Esophagus squamous epithelium (tissue), 5 donors: ENCODE measurements at regions not wholly inside any gene's neighbourhood (a gene's known extent, or its start where the extent isn't known, plus 50 kb on each side); places are given as distances from the start of the nearest gene placed in this dataset.

ENCODE experiments used
- DNase-seq: peaks from one replicate; lab custom pipeline; 2025; lab: John Stamatoyannopoulos, UW
- H3K27ac ChIP-seq, 4 donors: fragments of 200-600 bp; sonication (generic); one replicate each; pipeline ENCODE4 v1.5.1; 2016 to 2019; ENCODE audit warnings: mild to moderate bottlenecking in 1 of 4
- H3K27me3 ChIP-seq, 4 donors: fragments of 200-600 bp; sonication (generic); 1 replicate in 3 of 4; 2 replicates in 1 of 4; pipeline versions ENCODE4 v1.5.1 to v1.6.0; 2017 to 2021; ENCODE audit warnings: antibody characterized with exemption in 1 of 4
- H3K36me3 ChIP-seq, 3 donors: fragments of 200-600 bp; sonication (generic); one replicate each; pipeline ENCODE4 v1.5.1; 2016 to 2019
- H3K4me1 ChIP-seq, 3 donors: fragments of 200-600 bp; sonication (generic); one replicate each; pipeline ENCODE4 v1.5.1; 2017 to 2019
- H3K4me3 ChIP-seq, 4 donors: fragments of 200-600 bp; sonication (generic); 1 replicate in 3 of 4; 2 replicates in 1 of 4; pipeline ENCODE4 v1.5.1; 2016 to 2019; ENCODE audit warnings: mild to moderate bottlenecking in 2 of 4, moderate library complexity in 1 of 4
- H3K9me3 ChIP-seq, 3 donors: fragments of 200-600 bp; sonication (generic); one replicate each; pipeline ENCODE4 v1.5.1; 2016 to 2019
- POLR2A ChIP-seq, 4 donors: fragments of 450-650 bp; IDR thresholded peaks; one replicate each; pipeline ENCODE4 v1.6.1; 2017; ENCODE audit warnings: antibody characterized with exemption in 4 of 4, mild to moderate bottlenecking in 4 of 4, moderate library complexity in 3 of 4
- WGBS, 2 donors: methylation state at CpG; one replicate each; pipeline ENCODE4 v1.1.5; 2018; 5-methylcytosine and 5-hydroxymethylcytosine counted together
- intact Hi-C: fragments of 100-400 bp; cut with DNase I; formaldehyde crosslinking; loops from one replicate; pipeline ENCODE4 v1.15.0; 2022
- TF ChIP-seq, protein P1 (sequence below), 6 experiments: fragments of 450-650 bp in 4 of 6; fragments of 200-600 bp in 2 of 6; sonication (generic) in 2 of 6; IDR thresholded peaks; one replicate each; pipeline ENCODE4 v1.5.1; 2016 to 2019; ENCODE audit warnings: antibody characterized with exemption in 6 of 6, mild to moderate bottlenecking in 4 of 6, moderate library complexity in 4 of 6
- donor health status: DM: yes; HTN: yes; CAD: no.

DNA sequence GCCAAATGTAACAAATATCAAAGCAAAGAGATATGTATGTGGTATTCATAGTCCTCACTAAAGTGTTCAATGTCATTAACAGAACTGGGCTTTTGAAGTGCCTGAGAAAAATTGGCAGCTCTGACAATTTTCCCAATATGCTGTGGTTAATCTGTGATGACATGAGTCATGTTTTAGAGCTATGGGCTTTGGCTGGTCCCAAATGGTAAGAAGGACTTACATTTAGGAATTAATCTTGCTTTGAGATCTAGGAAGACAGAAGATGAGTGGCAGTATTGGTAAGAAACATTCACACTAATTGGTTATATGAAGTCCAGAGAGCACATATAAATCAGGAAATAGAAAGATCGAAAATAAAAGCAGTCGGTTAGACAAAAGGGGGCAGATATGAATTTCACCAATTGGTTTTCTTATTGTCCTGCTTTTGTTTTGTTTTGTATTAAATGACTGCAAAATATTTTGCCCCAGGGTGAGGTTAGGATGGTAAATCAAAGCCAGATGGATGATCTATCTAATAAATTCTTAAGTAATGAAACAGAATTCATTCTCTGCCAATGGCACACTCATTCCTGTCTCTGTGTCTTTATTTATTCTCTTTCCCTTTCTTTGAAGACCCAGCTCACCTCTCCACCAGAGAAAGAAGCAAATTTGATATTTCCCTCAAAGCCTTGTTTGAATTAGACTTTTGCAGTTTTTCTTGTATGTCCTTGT is 993.1 kb downstream of the RPA4 start:
- intact Hi-C loops: no loop called here
- TF ChIP-seq, protein P1, sequence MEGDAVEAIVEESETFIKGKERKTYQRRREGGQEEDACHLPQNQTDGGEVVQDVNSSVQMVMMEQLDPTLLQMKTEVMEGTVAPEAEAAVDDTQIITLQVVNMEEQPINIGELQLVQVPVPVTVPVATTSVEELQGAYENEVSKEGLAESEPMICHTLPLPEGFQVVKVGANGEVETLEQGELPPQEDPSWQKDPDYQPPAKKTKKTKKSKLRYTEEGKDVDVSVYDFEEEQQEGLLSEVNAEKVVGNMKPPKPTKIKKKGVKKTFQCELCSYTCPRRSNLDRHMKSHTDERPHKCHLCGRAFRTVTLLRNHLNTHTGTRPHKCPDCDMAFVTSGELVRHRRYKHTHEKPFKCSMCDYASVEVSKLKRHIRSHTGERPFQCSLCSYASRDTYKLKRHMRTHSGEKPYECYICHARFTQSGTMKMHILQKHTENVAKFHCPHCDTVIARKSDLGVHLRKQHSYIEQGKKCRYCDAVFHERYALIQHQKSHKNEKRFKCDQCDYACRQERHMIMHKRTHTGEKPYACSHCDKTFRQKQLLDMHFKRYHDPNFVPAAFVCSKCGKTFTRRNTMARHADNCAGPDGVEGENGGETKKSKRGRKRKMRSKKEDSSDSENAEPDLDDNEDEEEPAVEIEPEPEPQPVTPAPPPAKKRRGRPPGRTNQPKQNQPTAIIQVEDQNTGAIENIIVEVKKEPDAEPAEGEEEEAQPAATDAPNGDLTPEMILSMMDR (IDR thresholded peaks at IDR 0.05): no peak
- no peak for TF ChIP-seq POLR2A (IDR thresholded peaks at IDR 0.05)
- 65 to 71% methylated on average over 2 of the region's 2 CpGs for WGBS, 2 donors
- H3K9me3 ChIP-seq: no peaks in the 10 kb centered on the region
- no peaks in the 10 kb centered on the region for H3K27me3 ChIP-seq
- no peak overlapping the region for H3K27ac ChIP-seq
- no peak overlapping the region for H3K4me3 ChIP-seq
- no peaks in the 10 kb centered on the region for H3K4me1 ChIP-seq
- DNase-seq: no peak
- H3K36me3 ChIP-seq: no peaks in the 10 kb centered on the region

DNA sequence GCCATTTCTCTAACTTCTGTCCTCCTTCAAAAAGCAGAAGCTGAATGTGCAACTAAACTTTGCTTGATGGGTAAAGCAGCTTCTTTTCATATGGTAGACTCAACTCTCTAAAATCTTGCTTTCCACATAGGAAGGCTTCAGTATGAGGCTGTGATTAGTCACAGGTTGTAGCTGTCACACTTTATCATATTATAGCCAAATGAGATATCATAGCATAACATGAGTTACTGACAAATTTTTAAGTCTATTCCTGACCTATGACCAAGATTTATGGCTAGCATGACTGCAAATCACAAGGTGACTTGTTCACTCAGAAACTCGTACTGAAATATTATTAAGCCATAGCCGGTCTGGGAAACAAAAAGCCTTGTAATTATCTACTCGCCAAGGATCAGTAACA is 998.6 kb downstream of the RPA4 start:
- Histone ChIP-seq H3K4me1 (no peaks in the 10 kb centered on the region), H3K9me3 (no peaks in the 10 kb centered on the region), H3K27me3 (no peaks in the 10 kb centered on the region), H3K4me3 (no peak overlapping the region), H3K36me3 (no peaks in the 10 kb centered on the region), H3K27ac (no peak overlapping the region)
- WGBS, 2 donors: 33 to 56% methylated on average over 3 of the region's 3 CpGs
- TF ChIP-seq, protein P1 (IDR thresholded peaks at IDR 0.05): no peak
- TF ChIP-seq POLR2A (IDR thresholded peaks at IDR 0.05): no peak
- intact Hi-C loops: no loop called here
- DNase-seq: no peak

DNA sequence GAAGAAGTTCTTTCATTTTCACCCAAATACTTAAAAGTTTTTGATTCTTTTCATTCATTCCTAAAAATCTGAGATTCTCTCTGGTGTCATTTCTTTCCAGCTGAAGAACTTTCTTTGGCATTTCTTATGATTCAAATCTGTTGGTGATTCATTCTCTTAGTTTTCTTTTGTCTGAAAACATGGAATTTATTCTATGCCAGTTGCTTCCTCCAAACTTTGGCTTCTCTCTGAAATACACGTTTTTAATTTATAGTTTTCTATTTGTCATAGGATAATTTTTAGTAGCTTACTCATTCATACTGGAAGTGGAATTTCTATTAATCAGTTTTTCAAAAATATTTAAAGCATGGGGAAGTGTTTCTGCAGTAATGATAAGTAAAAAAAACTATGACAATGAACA is 1012.0 kb downstream of the RPA4 start:
- intact Hi-C loops: no loop called here
- H3K27me3 ChIP-seq: no peaks in the 10 kb centered on the region
- DNase-seq: no peak
- H3K9me3 ChIP-seq: no peaks in the 10 kb centered on the region
- WGBS, 2 donors: 6 to 9% methylated on average over 1 of the region's 1 CpG
- H3K4me3 ChIP-seq: no peak overlapping the region
- no peaks in the 10 kb centered on the region for H3K36me3 ChIP-seq
- H3K4me1 ChIP-seq: no peaks in the 10 kb centered on the region
- TF ChIP-seq, protein P1 (IDR thresholded peaks at IDR 0.05): no peak
- TF ChIP-seq POLR2A (IDR thresholded peaks at IDR 0.05): no peak
- H3K27ac ChIP-seq: no peak overlapping the region

DNA sequence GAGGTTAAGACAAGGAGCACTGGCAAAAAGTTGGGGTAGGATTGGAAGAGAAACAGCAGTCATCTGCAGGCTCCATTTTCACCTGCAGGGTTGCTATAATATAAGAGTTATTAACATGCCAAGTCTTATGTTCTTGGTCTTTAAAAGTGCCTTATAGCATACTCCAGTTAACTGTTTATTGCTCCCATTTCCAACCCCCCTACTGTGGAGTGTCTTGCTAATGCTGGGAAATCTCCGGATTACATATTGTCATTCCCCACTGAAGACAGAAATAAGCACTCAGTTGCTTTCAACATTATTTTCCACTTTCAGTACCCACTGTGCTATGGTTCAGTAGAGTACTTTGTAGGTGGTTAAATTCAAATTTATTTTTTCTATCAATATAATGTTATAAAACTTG is 1014.3 kb downstream of the RPA4 start:
- TF ChIP-seq, protein P1 (IDR thresholded peaks at IDR 0.05): no peak
- no peak for TF ChIP-seq POLR2A (IDR thresholded peaks at IDR 0.05)
- intact Hi-C loops: no loop called here
- Histone ChIP-seq H3K4me1 (no peaks in the 10 kb centered on the region), H3K27ac (no peak overlapping the region), H3K36me3 (no peaks in the 10 kb centered on the region), H3K27me3 (no peaks in the 10 kb centered on the region), H3K4me3 (no peak overlapping the region), H3K9me3 (no peaks in the 10 kb centered on the region)
- whole genome bisulfite sequencing, 2 donors: 95 to 100% methylated on average over 1 of the region's 1 CpG
- DNase-seq: no peak

DNA sequence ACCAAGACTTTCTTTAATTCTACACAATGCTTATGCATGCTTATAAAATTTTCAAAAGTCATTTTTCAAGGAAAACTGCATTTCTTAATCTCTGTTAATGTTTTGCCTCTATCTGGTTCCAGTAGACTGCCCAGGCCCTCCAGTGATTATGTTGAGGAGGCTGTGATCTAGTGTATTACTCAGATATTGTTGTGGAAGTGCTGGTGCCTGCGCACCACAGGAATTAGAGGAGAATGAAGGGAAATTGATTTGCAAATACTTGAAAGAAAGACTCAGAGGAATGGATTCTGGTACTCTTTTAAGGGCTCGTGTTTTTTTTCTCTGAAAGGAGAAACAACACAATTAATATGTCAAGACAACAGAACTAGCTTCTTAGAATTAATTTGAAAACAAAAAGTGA is 1015.1 kb downstream of the RPA4 start:
- no peak for DNase-seq
- intact Hi-C loops: no loop called here
- no peaks in the 10 kb centered on the region for H3K9me3 ChIP-seq
- no peak for TF ChIP-seq POLR2A (IDR thresholded peaks at IDR 0.05)
- TF ChIP-seq, protein P1 (IDR thresholded peaks at IDR 0.05): no peak
- H3K4me1 ChIP-seq: no peaks in the 10 kb centered on the region
- H3K4me3 ChIP-seq: no peak overlapping the region
- H3K36me3 ChIP-seq: no peaks in the 10 kb centered on the region
- H3K27me3 ChIP-seq: no peaks in the 10 kb centered on the region
- H3K27ac ChIP-seq: no peak overlapping the region
- WGBS, 2 donors: 29 to 45% methylated on average over 1 to 2 of the region's 2 CpGs
